Suprapubic skin (tissue), 4 donors: ENCODE measurements at regions not wholly inside any gene's neighbourhood (a gene's known extent, or its start where the extent isn't known, plus 50 kb on each side); places are given as distances from the start of the nearest gene placed in this dataset.

Experiments used
- EP300 ChIP-seq: sonication (generic); formaldehyde crosslinking; IDR thresholded peaks from one replicate; pipeline ENCODE4 v1.6.1; 2017; ENCODE audit warnings: antibody characterized with exemption
- POLR2A ChIP-seq, 2 donors: fragments of 450-650 bp; IDR thresholded peaks; one replicate each; pipeline ENCODE4 v1.6.1; 2017; ENCODE audit warnings: antibody characterized with exemption in 2 of 2, mild to moderate bottlenecking in 2 of 2, moderate library complexity in 2 of 2
- POLR2AphosphoS5 ChIP-seq, 3 donors: sonication (generic); formaldehyde crosslinking; IDR thresholded peaks; one replicate each; pipeline ENCODE4 v1.6.1; 2017; ENCODE audit warnings: antibody characterized with exemption in 3 of 3
- TF ChIP-seq, protein P1 (sequence below), 2 donors: fragments of 200-600 bp in 1 of 2; fragments of 450-650 bp in 1 of 2; sonication (generic) in 1 of 2; IDR thresholded peaks; one replicate each; pipeline ENCODE4 v1.5.1; 2016 to 2019; ENCODE audit warnings: antibody characterized with exemption in 2 of 2, mild to moderate bottlenecking in 1 of 2, moderate library complexity in 1 of 2

DNA sequence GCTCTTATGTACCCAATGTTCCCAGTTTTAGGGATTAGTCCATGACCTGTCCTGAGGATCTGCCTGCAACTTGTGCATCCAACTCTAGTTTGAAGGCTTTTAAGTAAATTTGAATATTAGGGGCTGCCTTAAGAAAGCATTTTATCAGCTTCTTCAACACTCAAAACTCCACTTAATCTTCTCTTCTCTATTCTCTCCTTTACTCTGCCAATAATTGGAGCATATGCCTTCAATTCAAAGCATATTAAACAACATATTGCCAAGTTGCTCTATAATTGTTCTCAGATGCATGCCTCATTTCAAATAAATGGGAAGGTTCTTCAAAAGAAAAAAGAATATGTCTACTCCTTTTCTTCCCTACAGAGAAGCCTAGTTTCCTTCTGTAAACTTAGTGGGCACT lies 84.8 kb upstream of the NCKAP5 start:
- TF ChIP-seq POLR2AphosphoS5 (IDR thresholded peaks at IDR 0.05) (no peak), POLR2A (IDR thresholded peaks at IDR 0.05) (no peak), EP300 (no peak)
- TF ChIP-seq, protein P1, sequence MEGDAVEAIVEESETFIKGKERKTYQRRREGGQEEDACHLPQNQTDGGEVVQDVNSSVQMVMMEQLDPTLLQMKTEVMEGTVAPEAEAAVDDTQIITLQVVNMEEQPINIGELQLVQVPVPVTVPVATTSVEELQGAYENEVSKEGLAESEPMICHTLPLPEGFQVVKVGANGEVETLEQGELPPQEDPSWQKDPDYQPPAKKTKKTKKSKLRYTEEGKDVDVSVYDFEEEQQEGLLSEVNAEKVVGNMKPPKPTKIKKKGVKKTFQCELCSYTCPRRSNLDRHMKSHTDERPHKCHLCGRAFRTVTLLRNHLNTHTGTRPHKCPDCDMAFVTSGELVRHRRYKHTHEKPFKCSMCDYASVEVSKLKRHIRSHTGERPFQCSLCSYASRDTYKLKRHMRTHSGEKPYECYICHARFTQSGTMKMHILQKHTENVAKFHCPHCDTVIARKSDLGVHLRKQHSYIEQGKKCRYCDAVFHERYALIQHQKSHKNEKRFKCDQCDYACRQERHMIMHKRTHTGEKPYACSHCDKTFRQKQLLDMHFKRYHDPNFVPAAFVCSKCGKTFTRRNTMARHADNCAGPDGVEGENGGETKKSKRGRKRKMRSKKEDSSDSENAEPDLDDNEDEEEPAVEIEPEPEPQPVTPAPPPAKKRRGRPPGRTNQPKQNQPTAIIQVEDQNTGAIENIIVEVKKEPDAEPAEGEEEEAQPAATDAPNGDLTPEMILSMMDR (IDR thresholded peaks at IDR 0.05): no peak
